Trophoblast cell (in vitro differentiated cells and primary cell): ENCODE measurements at regions not wholly inside any gene's neighbourhood (a gene's known extent, or its start where the extent isn't known, plus 50 kb on each side); places are given as distances from the start of the nearest gene placed in this dataset.

ENCODE experiments used
- DNase-seq, 2 donors: peaks; one replicate each; pipeline ENCODE4 v3.0.0-alpha.2; 2016
- H2AFZ ChIP-seq: 2 replicates; pipeline ENCODE4 v1.6.1; 2013; ENCODE audit warnings: low read length, moderate library complexity, mild to moderate bottlenecking; ENCODE audit not compliant: insufficient read depth, poor library complexity
- H2AK5ac ChIP-seq: 2 replicates; pipeline ENCODE4 v1.6.1; 2013; ENCODE audit warnings: mild to moderate bottlenecking, low read length
- H2BK120ac ChIP-seq: 2 replicates; pipeline ENCODE4 v1.6.1; 2013; ENCODE audit warnings: low read length, mild to moderate bottlenecking, moderate library complexity; ENCODE audit not compliant: insufficient read depth, poor library complexity
- H2BK12ac ChIP-seq: 2 replicates; pipeline ENCODE4 v1.6.1; 2013; ENCODE audit warnings: mild to moderate bottlenecking, low read length, moderate library complexity
- H2BK5ac ChIP-seq: 2 replicates; pipeline ENCODE4 v1.6.1; 2013; ENCODE audit warnings: low read length, low read depth, moderate library complexity, mild to moderate bottlenecking; ENCODE audit not compliant: poor library complexity
- H3K14ac ChIP-seq: 2 replicates; pipeline ENCODE4 v1.6.1; 2013; ENCODE audit warnings: mild to moderate bottlenecking, low read length
- H3K18ac ChIP-seq: 2 replicates; pipeline ENCODE4 v1.6.1; 2013; ENCODE audit warnings: mild to moderate bottlenecking, low read length
- H3K23ac ChIP-seq: 2 replicates; pipeline ENCODE4 v1.6.1; 2013; ENCODE audit warnings: low read length
- H3K27ac ChIP-seq: 2 replicates; pipeline ENCODE4 v1.5.1; 2013; ENCODE audit warnings: low read depth, mild to moderate bottlenecking, inconsistent platforms, low read length, moderate library complexity
- H3K27me3 ChIP-seq: 2 replicates; pipeline ENCODE4 v1.6.1; 2013; ENCODE audit warnings: inconsistent platforms, mild to moderate bottlenecking, low read length, moderate library complexity; ENCODE audit not compliant: insufficient read depth
- H3K36me3 ChIP-seq, 2 experiments: 1 replicate in 1 of 2; 2 replicates in 1 of 2; pipeline ENCODE4 v1.6.1; 2013; ENCODE audit warnings: low read length in 2 of 2, mild to moderate bottlenecking in 2 of 2, moderate library complexity in 1 of 2; ENCODE audit not compliant: insufficient read depth in 2 of 2, control insufficient read depth in 1 of 2
- H3K4ac ChIP-seq: 2 replicates; pipeline ENCODE4 v1.6.1; 2013; ENCODE audit warnings: low read depth, mild to moderate bottlenecking, low read length, moderate library complexity
- H3K4me1 ChIP-seq, 2 experiments: 1 replicate in 1 of 2; 2 replicates in 1 of 2; pipeline ENCODE4 v1.6.1; 2013; ENCODE audit warnings: low read length in 2 of 2, mild to moderate bottlenecking in 2 of 2, moderate library complexity in 1 of 2; ENCODE audit not compliant: insufficient read depth in 2 of 2, control insufficient read depth in 1 of 2
- H3K4me2 ChIP-seq: 2 replicates; pipeline ENCODE4 v1.6.1; 2013; ENCODE audit warnings: inconsistent platforms, mild to moderate bottlenecking, low read length, moderate library complexity
- H3K4me3 ChIP-seq: 2 replicates; pipeline ENCODE4 v1.5.1; 2013; ENCODE audit warnings: mild to moderate bottlenecking, low read depth, low read length, inconsistent platforms
- H3K79me1 ChIP-seq: one replicate; pipeline ENCODE4 v1.6.1; 2013; ENCODE audit warnings: low read length
- H3K79me2 ChIP-seq: 2 replicates; pipeline ENCODE4 v1.6.1; 2013; ENCODE audit warnings: low read length, mild to moderate bottlenecking; ENCODE audit not compliant: control insufficient read depth, insufficient read depth, poor library complexity
- H3K9ac ChIP-seq: 2 replicates; pipeline ENCODE4 v1.6.1; 2013; ENCODE audit warnings: mild to moderate bottlenecking, low read length
- H3K9me3 ChIP-seq: 2 replicates; pipeline ENCODE4 v1.6.1; 2013; ENCODE audit warnings: low read depth, mild to moderate bottlenecking, control low read depth, inconsistent platforms, low read length; ENCODE audit not compliant: insufficient read depth
- H4K12ac ChIP-seq: 2 replicates; pipeline ENCODE4 v1.6.1; 2013; ENCODE audit warnings: low read depth, mild to moderate bottlenecking, low read length, moderate library complexity
- H4K8ac ChIP-seq: 2 replicates; pipeline ENCODE4 v1.6.1; 2013; ENCODE audit warnings: low read depth, mild to moderate bottlenecking, low read length, moderate library complexity
- H4K91ac ChIP-seq: one replicate; pipeline ENCODE4 v1.6.1; 2013; ENCODE audit warnings: low read depth, mild to moderate bottlenecking, low read length, moderate library complexity
- WGBS: extraction: QIAGEN DNeasy Blood & Tissue Kit; methylation state at CpG from one replicate; pipeline ENCODE4 v1.1.7; 2013; ENCODE audit warnings: missing lambda C conversion rate; ENCODE audit not compliant: insufficient read length, insufficient coverage; ENCODE audit errors: extremely low coverage; 5-methylcytosine and 5-hydroxymethylcytosine counted together

DNA sequence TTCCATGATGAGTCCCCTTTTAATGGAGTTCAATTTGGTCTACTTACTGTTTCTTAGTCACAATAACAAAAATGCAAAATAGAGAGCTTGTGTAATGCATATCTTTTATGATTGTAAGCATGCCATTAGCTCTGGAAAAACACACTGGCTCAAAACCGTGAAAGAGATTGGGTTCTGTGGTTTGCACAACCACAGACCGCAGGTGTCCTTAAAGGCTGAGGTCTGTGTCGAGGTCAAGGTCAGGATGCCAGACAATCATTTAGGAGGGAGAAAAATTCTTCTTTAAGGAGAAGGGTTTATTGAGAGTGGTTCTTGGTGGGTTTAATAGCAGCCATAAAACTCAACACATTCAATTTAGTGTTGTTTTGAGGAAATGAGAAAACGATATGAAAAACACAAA lies 487.2 kb downstream of the GALR1 start:
- H3K4ac ChIP-seq = no peak overlapping the region
- no peak overlapping the region for H3K4me3 ChIP-seq
- H3K79me2 ChIP-seq = no peaks in the 10 kb centered on the region
- H3K9me3 ChIP-seq = no peaks in the 10 kb centered on the region
- H4K12ac ChIP-seq = no peak overlapping the region
- H3K36me3 ChIP-seq = no peaks in the 10 kb centered on the region
- no peak overlapping the region for H2BK120ac ChIP-seq
- H2AFZ ChIP-seq = no peak overlapping the region
- H3K27me3 ChIP-seq = no peaks in the 10 kb centered on the region
- H3K18ac ChIP-seq = no peak overlapping the region
- H2BK12ac ChIP-seq = no peak overlapping the region
- H3K79me1 ChIP-seq = no peaks in the 10 kb centered on the region
- no peak overlapping the region for H3K4me2 ChIP-seq
- no peak overlapping the region for H4K91ac ChIP-seq
- no peaks in the 10 kb centered on the region for H3K4me1 ChIP-seq
- no peak overlapping the region for H3K9ac ChIP-seq
- WGBS = no CpG with 5 or more reads among the region's 4 CpGs
- H4K8ac ChIP-seq = no peak overlapping the region
- no peak overlapping the region for H3K23ac ChIP-seq
- H2BK5ac ChIP-seq = no peak overlapping the region
- no peak overlapping the region for H2AK5ac ChIP-seq
- no peak for DNase-seq
- H3K14ac ChIP-seq = no peak overlapping the region
- H3K27ac ChIP-seq = no peak overlapping the region

DNA sequence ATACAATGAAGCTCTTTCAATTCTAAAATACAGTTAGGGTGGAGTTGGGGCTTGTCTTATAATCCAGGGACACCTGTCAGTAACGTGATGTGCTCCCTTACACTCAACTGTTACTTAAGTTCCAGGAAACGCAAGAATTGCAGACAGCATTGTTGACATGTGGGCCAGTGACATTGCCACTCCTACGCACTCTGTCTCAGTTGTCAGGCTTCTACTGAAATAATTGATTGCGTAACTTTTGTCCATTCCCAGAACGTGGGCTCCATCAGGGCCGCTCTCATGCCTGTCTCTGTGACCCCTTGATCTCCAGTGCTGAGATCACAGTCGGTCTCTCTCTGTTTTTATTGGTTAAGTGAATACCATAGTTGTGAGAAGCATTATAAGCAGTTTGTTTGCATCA lies 487.8 kb downstream of the GALR1 start:
- H2BK12ac ChIP-seq = no peak overlapping the region

DNA sequence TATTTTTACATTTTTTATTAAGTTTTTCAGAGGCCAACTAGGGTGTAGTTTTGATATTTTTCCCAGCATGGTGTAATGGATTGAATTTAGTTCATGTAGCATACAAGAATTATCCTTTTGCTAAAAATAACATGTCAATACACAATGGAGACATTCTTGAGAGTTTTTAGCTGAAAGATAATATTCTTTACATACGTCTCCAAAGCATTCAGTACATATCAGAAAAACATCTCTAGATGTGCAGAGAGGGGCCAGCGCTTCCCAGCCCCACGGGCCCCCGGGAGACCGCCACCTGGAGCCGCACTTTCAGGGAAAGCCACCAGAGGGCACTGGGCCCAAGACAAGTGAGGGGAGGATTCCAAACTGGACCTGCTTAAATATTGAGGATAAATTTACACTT lies 499.4 kb downstream of the GALR1 start:
- no peak overlapping the region for H2BK12ac ChIP-seq
- H4K91ac ChIP-seq = no peak overlapping the region

More for the DNA sequence above, 487.8 kb downstream of the GALR1 start:
- H3K4ac ChIP-seq = no peak overlapping the region
- no peaks in the 10 kb centered on the region for H3K9me3 ChIP-seq
- H3K18ac ChIP-seq = no peak overlapping the region
- H3K27me3 ChIP-seq = no peaks in the 10 kb centered on the region
- no peak overlapping the region for H3K4me2 ChIP-seq
- WGBS = no CpG with 5 or more reads among the region's 7 CpGs
- no peak for DNase-seq
- H3K23ac ChIP-seq = no peak overlapping the region
- no peak overlapping the region for H3K14ac ChIP-seq
- no peak overlapping the region for H2BK5ac ChIP-seq
- no peaks in the 10 kb centered on the region for H3K36me3 ChIP-seq
- H3K27ac ChIP-seq = no peak overlapping the region
- no peak overlapping the region for H4K12ac ChIP-seq
- no peak overlapping the region for H4K8ac ChIP-seq
- no peak overlapping the region for H2AK5ac ChIP-seq
- H3K4me3 ChIP-seq = no peak overlapping the region
- H3K4me1 ChIP-seq = no peaks in the 10 kb centered on the region
- no peaks in the 10 kb centered on the region for H3K79me1 ChIP-seq
- H2AFZ ChIP-seq = no peak overlapping the region
- no peak overlapping the region for H2BK120ac ChIP-seq
- H3K9ac ChIP-seq = no peak overlapping the region
- no peak overlapping the region for H4K91ac ChIP-seq
- H3K79me2 ChIP-seq = no peaks in the 10 kb centered on the region

GRCh38 chr18:77750006-77750405 lies 500.4 kb downstream of the GALR1 start:
- no peak overlapping the region for H3K23ac ChIP-seq
- WGBS = no CpG with 5 or more reads among the region's 7 CpGs
- H3K18ac ChIP-seq = no peak overlapping the region
- no peak overlapping the region for H3K14ac ChIP-seq
- H3K9ac ChIP-seq = no peak overlapping the region
- no peak overlapping the region for H3K27ac ChIP-seq
- H3K4me1 ChIP-seq = no peaks in the 10 kb centered on the region
- no peak overlapping the region for H2AFZ ChIP-seq
- H3K79me2 ChIP-seq = no peaks in the 10 kb centered on the region
- no peaks in the 10 kb centered on the region for H3K27me3 ChIP-seq
- H2BK120ac ChIP-seq = no peak overlapping the region
- H2AK5ac ChIP-seq = no peak overlapping the region
- H4K12ac ChIP-seq = no peak overlapping the region
- peaks cover 2% of the 10 kb centered on the region for H3K9me3 ChIP-seq
- no peak overlapping the region for H4K8ac ChIP-seq
- no peak for DNase-seq
- H3K4ac ChIP-seq = no peak overlapping the region
- H2BK5ac ChIP-seq = no peak overlapping the region
- no peak overlapping the region for H4K91ac ChIP-seq
- no peak overlapping the region for H2BK12ac ChIP-seq
- no peak overlapping the region for H3K4me2 ChIP-seq
- H3K79me1 ChIP-seq = no peaks in the 10 kb centered on the region
- H3K36me3 ChIP-seq = no peaks in the 10 kb centered on the region
- H3K4me3 ChIP-seq = no peak overlapping the region

More for the DNA sequence above, 499.4 kb downstream of the GALR1 start:
- H2BK5ac ChIP-seq = no peak overlapping the region
- H3K27me3 ChIP-seq = no peaks in the 10 kb centered on the region
- H3K4me2 ChIP-seq = no peak overlapping the region
- H3K9ac ChIP-seq = no peak overlapping the region
- H2AK5ac ChIP-seq = no peak overlapping the region
- DNase-seq = no peak
- H3K4me1 ChIP-seq = no peaks in the 10 kb centered on the region
- no peak overlapping the region for H3K23ac ChIP-seq
- no peak overlapping the region for H3K18ac ChIP-seq
- H3K4me3 ChIP-seq = no peak overlapping the region
- H3K36me3 ChIP-seq = no peaks in the 10 kb centered on the region
- H2BK120ac ChIP-seq = no peak overlapping the region
- H3K14ac ChIP-seq = no peak overlapping the region
- no peaks in the 10 kb centered on the region for H3K79me2 ChIP-seq
- no peak overlapping the region for H4K12ac ChIP-seq
- H3K27ac ChIP-seq = no peak overlapping the region
- no CpG with 5 or more reads among the region's 6 CpGs for WGBS
- no peaks in the 10 kb centered on the region for H3K79me1 ChIP-seq
- no peak overlapping the region for H4K8ac ChIP-seq
- no peak overlapping the region for H2AFZ ChIP-seq
- peaks cover 2% of the 10 kb centered on the region for H3K9me3 ChIP-seq
- H3K4ac ChIP-seq = no peak overlapping the region
